Esophagus squamous epithelium (tissue), 4 donors: ENCODE measurements at regions not wholly inside any gene's neighbourhood (a gene's known extent, or its start where the extent isn't known, plus 50 kb on each side); places are given as distances from the start of the nearest gene placed in this dataset.

Experiments used
- POLR2A ChIP-seq, 4 donors: fragments of 450-650 bp; IDR thresholded peaks; one replicate each; pipeline ENCODE4 v1.6.1; 2017; ENCODE audit warnings: antibody characterized with exemption in 4 of 4, mild to moderate bottlenecking in 4 of 4, moderate library complexity in 3 of 4
- TF ChIP-seq, protein P1 (sequence below), 6 experiments: fragments of 450-650 bp in 4 of 6; fragments of 200-600 bp in 2 of 6; sonication (generic) in 2 of 6; IDR thresholded peaks; one replicate each; pipeline ENCODE4 v1.5.1; 2016 to 2019; ENCODE audit warnings: antibody characterized with exemption in 6 of 6, mild to moderate bottlenecking in 4 of 6, moderate library complexity in 4 of 6

DNA sequence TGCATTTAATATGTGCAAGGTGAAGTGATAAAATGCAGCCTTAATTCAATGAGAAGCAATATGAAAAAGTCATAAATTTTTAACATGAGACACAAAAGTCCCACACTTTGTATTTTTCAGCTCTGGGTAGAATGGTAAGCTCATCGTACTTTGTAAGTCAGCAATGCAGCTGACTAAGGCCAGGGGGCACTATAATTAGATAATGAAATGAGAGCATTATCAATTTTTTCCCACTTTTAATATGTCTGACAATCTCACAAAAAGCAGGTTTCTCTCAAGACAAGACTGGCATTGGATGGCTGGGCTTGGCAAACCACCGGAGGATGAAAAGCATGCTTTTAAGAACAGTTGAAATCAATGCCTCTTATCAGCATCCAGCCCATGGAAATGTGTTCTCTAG lies 162.8 kb downstream of the FAM174A start:
- TF ChIP-seq, protein P1, sequence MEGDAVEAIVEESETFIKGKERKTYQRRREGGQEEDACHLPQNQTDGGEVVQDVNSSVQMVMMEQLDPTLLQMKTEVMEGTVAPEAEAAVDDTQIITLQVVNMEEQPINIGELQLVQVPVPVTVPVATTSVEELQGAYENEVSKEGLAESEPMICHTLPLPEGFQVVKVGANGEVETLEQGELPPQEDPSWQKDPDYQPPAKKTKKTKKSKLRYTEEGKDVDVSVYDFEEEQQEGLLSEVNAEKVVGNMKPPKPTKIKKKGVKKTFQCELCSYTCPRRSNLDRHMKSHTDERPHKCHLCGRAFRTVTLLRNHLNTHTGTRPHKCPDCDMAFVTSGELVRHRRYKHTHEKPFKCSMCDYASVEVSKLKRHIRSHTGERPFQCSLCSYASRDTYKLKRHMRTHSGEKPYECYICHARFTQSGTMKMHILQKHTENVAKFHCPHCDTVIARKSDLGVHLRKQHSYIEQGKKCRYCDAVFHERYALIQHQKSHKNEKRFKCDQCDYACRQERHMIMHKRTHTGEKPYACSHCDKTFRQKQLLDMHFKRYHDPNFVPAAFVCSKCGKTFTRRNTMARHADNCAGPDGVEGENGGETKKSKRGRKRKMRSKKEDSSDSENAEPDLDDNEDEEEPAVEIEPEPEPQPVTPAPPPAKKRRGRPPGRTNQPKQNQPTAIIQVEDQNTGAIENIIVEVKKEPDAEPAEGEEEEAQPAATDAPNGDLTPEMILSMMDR (IDR thresholded peaks at IDR 0.05): no peak
- TF ChIP-seq POLR2A (IDR thresholded peaks at IDR 0.05): no peak
